SK-N-SH treated with all-trans-retinoic acid at 6 μM for 48 hours (cell line): ENCODE measurements at regions not wholly inside any gene's neighbourhood (a gene's known extent, or its start where the extent isn't known, plus 50 kb on each side); places are given as distances from the start of the nearest gene placed in this dataset.
"Not testable (repeated sequence)": the region's sequence is repeated elsewhere in the genome, so short reads cannot be mapped to it uniquely, and the experiment has no call there.

Experiments used
- ATAC-seq: fragments of 200-7000 bp; cut with Tn5 transposase; 3 replicates; pipeline ENCODE4 v1.9.1; 2020; ENCODE audit warnings: mild to moderate bottlenecking, moderate library complexity
- ARNTL ChIP-seq: fragments of 450-650 bp; formaldehyde crosslinking; IDR thresholded peaks from 2 replicates; pipeline ENCODE4 v1.5.0; 2020; ENCODE audit warnings: low read depth, mild to moderate bottlenecking, moderate library complexity, borderline replicate concordance
- BACH2 ChIP-seq: fragments of 250-450 bp; sonication (Bioruptor Pico); IDR thresholded peaks from 2 replicates; pipeline ENCODE4 v1.9.0; 2021; ENCODE audit warnings: mild to moderate bottlenecking, borderline replicate concordance
- CSDC2 ChIP-seq: fragments of 250-450 bp; sonication (Bioruptor Pico); IDR thresholded peaks from 2 replicates; pipeline ENCODE4 v1.5.0; 2020; ENCODE audit warnings: mild to moderate bottlenecking, moderate library complexity
- GLIS3 ChIP-seq: fragments of 250-450 bp; sonication (Bioruptor Pico); IDR thresholded peaks from 2 replicates; pipeline ENCODE4 v1.5.0; 2020; ENCODE audit warnings: mild to moderate bottlenecking, moderate library complexity
- ISL1 ChIP-seq: fragments of 250-450 bp; sonication (Bioruptor Pico); IDR thresholded peaks from 2 replicates; pipeline ENCODE4 v2.1.2; 2022; ENCODE audit warnings: mild to moderate bottlenecking, moderate library complexity
- PATZ1 ChIP-seq: fragments of 250-450 bp; sonication (Bioruptor Pico); IDR thresholded peaks from 2 replicates; pipeline ENCODE4 v1.8.0; 2020; ENCODE audit warnings: mild to moderate bottlenecking, moderate library complexity, borderline replicate concordance
- POU6F1 ChIP-seq: fragments of 250-450 bp; sonication (Bioruptor Pico); IDR thresholded peaks from 2 replicates; pipeline ENCODE4 v1.8.0; 2021; ENCODE audit warnings: low read depth, mild to moderate bottlenecking, moderate library complexity, borderline replicate concordance
- PPARA ChIP-seq: fragments of 250-450 bp; sonication (Bioruptor Pico); IDR thresholded peaks from 2 replicates; pipeline ENCODE4 v1.5.0; 2020; ENCODE audit warnings: mild to moderate bottlenecking, borderline replicate concordance
- RARB ChIP-seq: fragments of 250-450 bp; sonication (Bioruptor Pico); IDR thresholded peaks from 2 replicates; pipeline ENCODE4 v1.8.0; 2021; ENCODE audit warnings: mild to moderate bottlenecking, moderate library complexity
- SNAI2 ChIP-seq: fragments of 250-450 bp; sonication (Bioruptor Pico); IDR thresholded peaks from 2 replicates; pipeline ENCODE4 v1.5.0; 2020; ENCODE audit warnings: mild to moderate bottlenecking, moderate library complexity
- TCF4 ChIP-seq: fragments of 250-450 bp; sonication (Bioruptor Pico); IDR thresholded peaks from 2 replicates; pipeline ENCODE4 v1.8.0; 2021; ENCODE audit warnings: mild to moderate bottlenecking, moderate library complexity, borderline replicate concordance
- TOX ChIP-seq: fragments of 250-450 bp; sonication (Bioruptor Pico); IDR thresholded peaks from 2 replicates; pipeline ENCODE4 v1.8.0; 2021; ENCODE audit warnings: mild to moderate bottlenecking, moderate library complexity, borderline replicate concordance
- ZNF565 ChIP-seq: fragments of 450-650 bp; formaldehyde crosslinking; conservative IDR thresholded peaks from 2 replicates; pipeline ENCODE4 v1.5.0; 2020; ENCODE audit warnings: low read depth, mild to moderate bottlenecking, moderate library complexity
- ZNF70 ChIP-seq: fragments of 450-650 bp; formaldehyde crosslinking; IDR thresholded peaks from 2 replicates; pipeline ENCODE4 v1.5.0; 2020; ENCODE audit warnings: mild to moderate bottlenecking, moderate library complexity
- ZNF8 ChIP-seq: fragments of 450-650 bp; formaldehyde crosslinking; IDR thresholded peaks from 2 replicates; pipeline ENCODE4 v1.5.0; 2020; ENCODE audit warnings: mild to moderate bottlenecking, moderate library complexity
- TF ChIP-seq, protein P1 (sequence below): fragments of 250-450 bp; sonication (Bioruptor Pico); IDR thresholded peaks from 2 replicates; pipeline ENCODE4 v1.5.1; 2020; ENCODE audit warnings: low read depth, mild to moderate bottlenecking, moderate library complexity
- TF ChIP-seq, protein P2 (sequence below): fragments of 250-450 bp; sonication (Bioruptor Pico); IDR thresholded peaks from 2 replicates; pipeline ENCODE4 v1.5.0; 2020; ENCODE audit warnings: mild to moderate bottlenecking, moderate library complexity
- TF ChIP-seq, protein P3 (sequence below): fragments of 250-450 bp; sonication (Bioruptor Pico); IDR thresholded peaks from 2 replicates; pipeline ENCODE4 v1.5.1; 2021; ENCODE audit warnings: mild to moderate bottlenecking, moderate library complexity

- TF ChIP-seq, protein P1, sequence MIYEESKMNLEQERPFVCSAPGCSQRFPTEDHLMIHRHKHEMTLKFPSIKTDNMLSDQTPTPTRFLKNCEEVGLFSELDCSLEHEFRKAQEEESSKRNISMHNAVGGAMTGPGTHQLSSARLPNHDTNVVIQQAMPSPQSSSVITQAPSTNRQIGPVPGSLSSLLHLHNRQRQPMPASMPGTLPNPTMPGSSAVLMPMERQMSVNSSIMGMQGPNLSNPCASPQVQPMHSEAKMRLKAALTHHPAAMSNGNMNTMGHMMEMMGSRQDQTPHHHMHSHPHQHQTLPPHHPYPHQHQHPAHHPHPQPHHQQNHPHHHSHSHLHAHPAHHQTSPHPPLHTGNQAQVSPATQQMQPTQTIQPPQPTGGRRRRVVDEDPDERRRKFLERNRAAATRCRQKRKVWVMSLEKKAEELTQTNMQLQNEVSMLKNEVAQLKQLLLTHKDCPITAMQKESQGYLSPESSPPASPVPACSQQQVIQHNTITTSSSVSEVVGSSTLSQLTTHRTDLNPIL (CRISPR knock-in tag) = no peak
- no peak for TF ChIP-seq BACH2 (CRISPR knock-in tag)
- TF ChIP-seq ARNTL = no peak
- TF ChIP-seq TOX (CRISPR knock-in tag) = no peak
- no peak for TF ChIP-seq ZNF8 (CRISPR knock-in tag)
- no peak for TF ChIP-seq TCF4 (CRISPR knock-in tag)
- no peak for TF ChIP-seq PPARA (CRISPR knock-in tag)
- no peak for TF ChIP-seq SNAI2 (CRISPR knock-in tag)
- no peak for TF ChIP-seq CSDC2 (CRISPR knock-in tag)
- TF ChIP-seq RARB (CRISPR knock-in tag) = no peak
- no peak for TF ChIP-seq ZNF70 (CRISPR knock-in tag)
- no peak for TF ChIP-seq ZNF565
- ATAC-seq = peak; percentile 77
These were observed 171.8 kb upstream of the SPRED2 start for GRCh38 chr2:65604246-65604645.

- no peak for TF ChIP-seq RARB (CRISPR knock-in tag)
- TF ChIP-seq ISL1 (CRISPR knock-in tag) = peak; percentile 59
- no peak for ATAC-seq
These were observed 170.3 kb upstream of the SPRED2 start for GRCh38 chr2:65602603-65603235.

- not testable (repeated sequence) for ATAC-seq
These were observed 168.5 kb upstream of the SPRED2 start for GRCh38 chr2:65600871-65601270.

- not testable (repeated sequence) for ATAC-seq
These were observed 168.0 kb upstream of the SPRED2 start for GRCh38 chr2:65600351-65600750.

DNA sequence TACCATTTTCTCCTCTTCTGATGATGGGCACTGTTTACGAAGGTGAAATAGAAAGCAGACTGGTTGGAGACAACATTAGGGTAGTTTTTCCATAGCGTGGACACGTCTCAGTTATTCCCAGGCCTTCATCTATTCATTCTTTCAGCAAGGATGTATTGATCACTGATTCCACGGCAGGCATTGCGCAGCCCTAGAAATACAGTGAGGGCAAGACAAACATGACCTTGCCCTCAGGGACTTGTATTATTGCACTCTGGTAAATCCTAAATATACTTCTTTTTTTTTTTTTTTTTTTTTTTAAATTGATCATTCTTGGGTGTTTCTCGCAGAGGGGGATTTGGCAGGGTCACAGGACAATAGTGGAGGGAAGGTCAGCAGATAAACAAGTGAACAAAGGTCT lies 167.3 kb upstream of the SPRED2 start:
- TF ChIP-seq POU6F1 = no peak
- no peak for TF ChIP-seq CSDC2 (CRISPR knock-in tag)
- TF ChIP-seq, protein P2, sequence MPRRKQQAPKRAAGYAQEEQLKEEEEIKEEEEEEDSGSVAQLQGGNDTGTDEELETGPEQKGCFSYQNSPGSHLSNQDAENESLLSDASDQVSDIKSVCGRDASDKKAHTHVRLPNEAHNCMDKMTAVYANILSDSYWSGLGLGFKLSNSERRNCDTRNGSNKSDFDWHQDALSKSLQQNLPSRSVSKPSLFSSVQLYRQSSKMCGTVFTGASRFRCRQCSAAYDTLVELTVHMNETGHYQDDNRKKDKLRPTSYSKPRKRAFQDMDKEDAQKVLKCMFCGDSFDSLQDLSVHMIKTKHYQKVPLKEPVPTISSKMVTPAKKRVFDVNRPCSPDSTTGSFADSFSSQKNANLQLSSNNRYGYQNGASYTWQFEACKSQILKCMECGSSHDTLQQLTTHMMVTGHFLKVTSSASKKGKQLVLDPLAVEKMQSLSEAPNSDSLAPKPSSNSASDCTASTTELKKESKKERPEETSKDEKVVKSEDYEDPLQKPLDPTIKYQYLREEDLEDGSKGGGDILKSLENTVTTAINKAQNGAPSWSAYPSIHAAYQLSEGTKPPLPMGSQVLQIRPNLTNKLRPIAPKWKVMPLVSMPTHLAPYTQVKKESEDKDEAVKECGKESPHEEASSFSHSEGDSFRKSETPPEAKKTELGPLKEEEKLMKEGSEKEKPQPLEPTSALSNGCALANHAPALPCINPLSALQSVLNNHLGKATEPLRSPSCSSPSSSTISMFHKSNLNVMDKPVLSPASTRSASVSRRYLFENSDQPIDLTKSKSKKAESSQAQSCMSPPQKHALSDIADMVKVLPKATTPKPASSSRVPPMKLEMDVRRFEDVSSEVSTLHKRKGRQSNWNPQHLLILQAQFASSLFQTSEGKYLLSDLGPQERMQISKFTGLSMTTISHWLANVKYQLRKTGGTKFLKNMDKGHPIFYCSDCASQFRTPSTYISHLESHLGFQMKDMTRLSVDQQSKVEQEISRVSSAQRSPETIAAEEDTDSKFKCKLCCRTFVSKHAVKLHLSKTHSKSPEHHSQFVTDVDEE (CRISPR knock-in tag) = no peak
- no peak for TF ChIP-seq PATZ1 (CRISPR knock-in tag)
- TF ChIP-seq GLIS3 (CRISPR knock-in tag) = no peak
- TF ChIP-seq ZNF70 (CRISPR knock-in tag) = no peak
- ATAC-seq = no peak

GRCh38 chr2:65598996-65599395 lies 166.6 kb upstream of the SPRED2 start:
- no peak for ATAC-seq
- TF ChIP-seq ZNF70 (CRISPR knock-in tag) (no peak), ZNF565 (no peak), GLIS3 (CRISPR knock-in tag) (no peak), ARNTL (no peak), ISL1 (CRISPR knock-in tag) (no peak), PPARA (CRISPR knock-in tag) (no peak)
- TF ChIP-seq, protein P1 (CRISPR knock-in tag) = no peak
- TF ChIP-seq, protein P2 (CRISPR knock-in tag) = no peak
- TF ChIP-seq, protein P3, sequence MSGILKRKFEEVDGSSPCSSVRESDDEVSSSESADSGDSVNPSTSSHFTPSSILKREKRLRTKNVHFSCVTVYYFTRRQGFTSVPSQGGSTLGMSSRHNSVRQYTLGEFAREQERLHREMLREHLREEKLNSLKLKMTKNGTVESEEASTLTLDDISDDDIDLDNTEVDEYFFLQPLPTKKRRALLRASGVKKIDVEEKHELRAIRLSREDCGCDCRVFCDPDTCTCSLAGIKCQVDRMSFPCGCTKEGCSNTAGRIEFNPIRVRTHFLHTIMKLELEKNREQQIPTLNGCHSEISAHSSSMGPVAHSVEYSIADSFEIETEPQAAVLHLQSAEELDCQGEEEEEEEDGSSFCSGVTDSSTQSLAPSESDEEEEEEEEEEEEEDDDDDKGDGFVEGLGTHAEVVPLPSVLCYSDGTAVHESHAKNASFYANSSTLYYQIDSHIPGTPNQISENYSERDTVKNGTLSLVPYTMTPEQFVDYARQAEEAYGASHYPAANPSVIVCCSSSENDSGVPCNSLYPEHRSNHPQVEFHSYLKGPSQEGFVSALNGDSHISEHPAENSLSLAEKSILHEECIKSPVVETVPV (CRISPR knock-in tag) = no peak
